Activated CD4-positive, alpha-beta memory T cell treated with anti-CD3 and anti-CD28 coated beads, Interleukin-2, amount 10 ng/mL, durations not matched to agents 7 days and 5 days (primary cell): ENCODE measurements at regions not wholly inside any gene's neighbourhood (a gene's known extent, or its start where the extent isn't known, plus 50 kb on each side); places are given as distances from the start of the nearest gene placed in this dataset.

Experiments
- CTCF ChIA-PET: fragments of 350-600 bp; sonication (Branson Sonifier 250); formaldehyde crosslinking; loops from one replicate; lab custom pipeline; 2021; ENCODE audit warnings: antibody characterized with exemption, inconsistent platforms; lab: Charles Lee
- POLR2A ChIA-PET: fragments of 350-600 bp; sonication (Branson Sonifier 250); formaldehyde crosslinking; loops from one replicate; lab custom pipeline; 2021; ENCODE audit warnings: antibody characterized with exemption; lab: Charles Lee
- DNase-seq: peaks from one replicate; pipeline ENCODE4 v3.0.0-alpha.2; 2020
- H3K27ac Mint-ChIP-seq: one replicate; pipeline ENCODE4 v1.8.0; 2021; ENCODE audit warnings: mild to moderate bottlenecking, mixed read lengths
- H3K27me3 Mint-ChIP-seq: one replicate; pipeline ENCODE4 v1.8.0; 2021; ENCODE audit warnings: mixed read lengths
- H3K36me3 Mint-ChIP-seq: one replicate; pipeline ENCODE4 v1.8.0; 2021; ENCODE audit warnings: low read depth, mixed read lengths
- H3K4me1 Mint-ChIP-seq: one replicate; pipeline ENCODE4 v1.8.0; 2021; ENCODE audit warnings: mixed read lengths
- H3K4me3 Mint-ChIP-seq: one replicate; pipeline ENCODE4 v1.8.0; 2021; ENCODE audit warnings: mild to moderate bottlenecking, mixed read lengths
- H3K9me3 Mint-ChIP-seq: one replicate; pipeline ENCODE4 v1.8.0; 2021; ENCODE audit warnings: mixed read lengths

DNA sequence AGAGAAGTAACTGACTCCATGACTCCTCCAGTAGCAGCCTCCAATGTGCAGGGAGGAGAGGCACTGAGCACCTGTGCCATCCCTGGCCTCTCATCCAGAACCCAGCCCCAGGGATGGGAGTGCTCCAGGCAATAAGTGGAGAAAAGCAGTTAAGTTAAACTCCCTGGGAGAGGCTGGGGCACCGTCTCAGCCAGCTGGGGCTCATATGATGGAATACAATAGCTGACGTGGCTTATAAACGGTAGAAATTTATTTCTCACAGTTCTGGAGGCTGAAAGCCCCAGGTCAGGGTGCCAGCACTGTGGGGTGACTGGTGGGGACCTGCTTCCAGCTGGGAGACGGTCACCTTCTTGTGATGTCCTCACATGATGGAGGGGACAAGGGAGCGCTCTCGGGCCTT, 94.7 kb downstream of the RAMP3 start:
- H3K27me3 Mint-ChIP-seq: peaks cover 21% of the 10 kb centered on the region
- CTCF ChIA-PET: no interaction called here
- no peak overlapping the region for H3K27ac Mint-ChIP-seq
- no peak overlapping the region for H3K4me3 Mint-ChIP-seq
- no peak for DNase-seq
- no peaks in the 10 kb centered on the region for H3K4me1 Mint-ChIP-seq
- POLR2A ChIA-PET: no interaction called here
- no peaks in the 10 kb centered on the region for H3K9me3 Mint-ChIP-seq
- H3K36me3 Mint-ChIP-seq: no peaks in the 10 kb centered on the region

DNA sequence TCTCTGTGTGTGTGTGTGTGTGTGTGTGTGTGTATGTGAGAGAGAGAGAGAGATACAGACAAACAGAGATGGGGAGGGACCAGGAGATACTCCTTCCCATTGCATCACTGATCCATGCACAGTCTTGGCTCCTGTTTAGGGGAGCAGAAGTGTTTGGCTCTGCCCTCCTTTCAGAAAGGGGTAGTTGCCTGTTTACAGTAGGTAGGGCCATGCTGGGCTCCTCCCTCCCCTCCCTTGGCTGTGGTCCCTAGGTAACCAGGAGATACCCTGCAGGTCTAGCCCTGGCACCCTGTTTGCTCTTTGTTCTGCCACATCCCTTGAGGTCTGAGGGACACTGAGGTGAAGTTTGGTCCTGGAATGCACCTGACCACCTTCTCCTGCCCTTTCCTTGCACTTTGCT, 95.3 kb downstream of the RAMP3 start:
- Mint-ChIP-seq H3K27me3 (peaks cover 21% of the 10 kb centered on the region), H3K27ac (no peak overlapping the region), H3K36me3 (no peaks in the 10 kb centered on the region), H3K9me3 (no peaks in the 10 kb centered on the region), H3K4me3 (no peak overlapping the region), H3K4me1 (no peaks in the 10 kb centered on the region)
- DNase-seq: no peak
- CTCF ChIA-PET: no interaction called here
- POLR2A ChIA-PET: no interaction called here

DNA sequence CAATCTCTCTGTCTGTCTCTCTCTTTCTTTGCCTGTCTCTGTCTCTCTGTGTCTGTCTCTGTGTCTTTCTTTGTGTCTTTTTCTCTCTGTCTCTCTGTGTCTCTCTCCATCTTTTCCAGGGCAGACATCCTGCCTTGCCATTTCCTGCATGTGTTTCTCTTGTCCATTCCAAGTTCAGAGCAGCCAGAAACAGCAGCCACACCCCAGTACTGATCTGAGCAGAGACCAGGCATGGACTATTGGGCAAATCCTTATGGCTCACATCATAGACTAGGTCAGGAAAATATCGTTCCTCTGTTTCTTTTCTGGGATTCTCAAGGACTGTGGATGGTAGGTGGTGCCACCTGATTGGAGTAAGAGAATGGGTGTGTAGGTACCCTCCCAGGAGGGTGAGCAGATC, 95.8 kb downstream of the RAMP3 start:
- peaks cover 21% of the 10 kb centered on the region for H3K27me3 Mint-ChIP-seq
- H3K4me1 Mint-ChIP-seq: no peaks in the 10 kb centered on the region
- H3K36me3 Mint-ChIP-seq: no peaks in the 10 kb centered on the region
- no peak for DNase-seq
- ChIA-PET POLR2A (no interaction called here), CTCF (no interaction called here)
- no peak overlapping the region for H3K4me3 Mint-ChIP-seq
- no peaks in the 10 kb centered on the region for H3K9me3 Mint-ChIP-seq
- no peak overlapping the region for H3K27ac Mint-ChIP-seq

DNA sequence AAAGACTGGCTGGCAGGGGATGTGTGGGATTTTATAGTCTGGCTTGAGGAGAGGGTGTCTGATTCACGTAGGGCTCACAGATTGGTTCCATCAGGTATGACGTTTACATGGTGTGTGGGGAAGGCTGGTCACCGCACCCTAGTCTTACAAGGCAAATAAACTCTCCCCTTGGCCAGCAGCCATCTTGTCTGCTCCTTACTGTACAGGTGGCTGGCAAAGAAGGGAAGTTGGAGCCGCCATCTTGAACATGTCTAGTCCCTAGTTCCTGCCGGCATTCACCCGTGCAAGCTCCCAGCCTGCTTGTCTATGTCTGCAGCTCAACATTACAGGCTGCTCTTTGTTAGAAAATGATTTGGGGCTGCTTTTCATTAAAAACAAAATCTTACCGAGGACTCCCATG, 97.6 kb downstream of the RAMP3 start:
- no peak overlapping the region for H3K27ac Mint-ChIP-seq
- no peak for DNase-seq
- H3K4me3 Mint-ChIP-seq: no peak overlapping the region
- no peaks in the 10 kb centered on the region for H3K9me3 Mint-ChIP-seq
- H3K4me1 Mint-ChIP-seq: peaks cover 6% of the 10 kb centered on the region
- ChIA-PET CTCF (interaction anchor here (2.0 kb wide), 1 partner anchor 101 kb away, joined by 4 read pairs; no protein-coding TSS in a partner anchor), POLR2A (no interaction called here)
- H3K36me3 Mint-ChIP-seq: no peaks in the 10 kb centered on the region
- H3K27me3 Mint-ChIP-seq: peaks cover 15% of the 10 kb centered on the region

DNA sequence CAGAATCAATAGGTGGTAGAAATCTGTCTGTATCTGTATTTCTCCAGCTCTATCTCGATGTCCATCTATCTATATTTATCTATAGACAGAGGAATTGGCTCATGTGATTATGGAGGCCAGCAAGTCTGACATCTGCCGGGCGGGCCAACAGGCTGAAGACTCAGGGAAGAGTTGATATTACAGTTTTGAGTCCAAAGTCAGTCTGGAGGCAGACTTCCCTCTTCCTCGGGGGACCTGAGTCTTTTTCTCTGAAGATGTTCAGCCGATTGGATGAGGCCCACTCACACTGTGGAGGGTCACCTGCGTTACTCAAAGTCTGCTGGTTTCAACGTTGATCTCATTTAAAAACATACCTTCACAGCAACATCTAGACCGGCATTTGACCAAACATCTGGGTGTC, 98.7 kb downstream of the RAMP3 start:
- peaks cover 6% of the 10 kb centered on the region for H3K4me1 Mint-ChIP-seq
- ChIA-PET POLR2A (no interaction called here), CTCF (interaction anchor here (2.0 kb wide), 1 partner anchor 102 kb away, joined by 4 read pairs; no protein-coding TSS in a partner anchor)
- no peaks in the 10 kb centered on the region for H3K9me3 Mint-ChIP-seq
- no peak overlapping the region for H3K4me3 Mint-ChIP-seq
- no peak for DNase-seq
- peaks cover 15% of the 10 kb centered on the region for H3K27me3 Mint-ChIP-seq
- no peak overlapping the region for H3K27ac Mint-ChIP-seq
- no peaks in the 10 kb centered on the region for H3K36me3 Mint-ChIP-seq

DNA sequence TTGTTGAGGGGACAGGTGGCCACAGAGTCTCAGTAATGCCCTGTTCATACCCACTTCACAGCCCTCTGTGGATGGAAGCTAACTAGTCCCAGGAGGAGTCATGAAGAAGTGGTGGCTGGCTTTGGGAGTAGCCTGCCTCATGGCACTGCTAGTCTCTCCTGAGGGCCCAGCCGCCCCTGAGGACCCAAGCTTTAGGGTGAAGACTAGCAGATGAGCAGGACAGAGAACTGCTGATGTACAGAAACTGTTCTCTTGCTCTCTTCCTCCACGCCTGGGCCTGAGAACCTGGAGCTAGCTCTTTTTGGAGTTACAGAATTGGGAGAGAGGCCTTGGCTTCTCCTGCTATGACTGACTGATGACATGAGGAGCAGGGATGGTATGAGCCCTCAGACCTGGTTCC, 99.2 kb downstream of the RAMP3 start:
- ChIA-PET POLR2A (no interaction called here), CTCF (interaction anchor here (2.0 kb wide), 1 partner anchor 103 kb away, joined by 4 read pairs; no protein-coding TSS in a partner anchor)
- H3K27me3 Mint-ChIP-seq: peaks cover 17% of the 10 kb centered on the region
- H3K27ac Mint-ChIP-seq: no peak overlapping the region
- H3K9me3 Mint-ChIP-seq: no peaks in the 10 kb centered on the region
- no peak for DNase-seq
- peaks cover 6% of the 10 kb centered on the region for H3K4me1 Mint-ChIP-seq
- H3K36me3 Mint-ChIP-seq: no peaks in the 10 kb centered on the region
- no peak overlapping the region for H3K4me3 Mint-ChIP-seq

DNA sequence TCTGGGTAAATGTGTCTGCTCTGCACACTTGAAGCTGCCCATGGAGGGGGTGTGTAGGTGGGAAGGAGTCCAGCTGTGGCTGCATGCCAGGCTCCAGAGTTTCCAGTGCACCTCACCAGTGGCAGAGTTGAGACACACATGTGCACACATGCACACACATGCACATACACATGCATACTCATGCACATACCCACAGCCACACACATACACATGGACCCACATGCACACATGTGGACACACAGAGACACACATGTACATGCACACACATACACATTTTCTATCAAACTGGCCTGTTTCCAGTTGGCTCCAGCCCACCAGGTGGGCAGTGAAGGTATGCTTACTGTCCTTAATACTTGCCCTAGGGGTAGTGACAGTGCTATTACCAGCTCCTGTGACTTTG, 99.7 kb downstream of the RAMP3 start:
- peaks cover 19% of the 10 kb centered on the region for H3K27me3 Mint-ChIP-seq
- DNase-seq: no peak
- peaks cover 6% of the 10 kb centered on the region for H3K4me1 Mint-ChIP-seq
- H3K27ac Mint-ChIP-seq: no peak overlapping the region
- ChIA-PET POLR2A (no interaction called here), CTCF (interaction anchor here (2.0 kb wide), 1 partner anchor 103 kb away, joined by 4 read pairs; no protein-coding TSS in a partner anchor)
- no peak overlapping the region for H3K4me3 Mint-ChIP-seq
- no peaks in the 10 kb centered on the region for H3K9me3 Mint-ChIP-seq
- no peaks in the 10 kb centered on the region for H3K36me3 Mint-ChIP-seq

GRCh38 chr7:45258533-45259226, 101.1 kb downstream of the RAMP3 start:
- Mint-ChIP-seq H3K36me3 (no peaks in the 10 kb centered on the region), H3K4me3 (no peak overlapping the region), H3K4me1 (peaks cover 6% of the 10 kb centered on the region), H3K27ac (no peak overlapping the region), H3K27me3 (peaks cover 10% of the 10 kb centered on the region), H3K9me3 (no peaks in the 10 kb centered on the region)
- ChIA-PET CTCF (interaction anchor here (1.1 to 4.4 kb wide), 6 partner anchors 8 to 105 kb away, joined by 3 to 46 read pairs (median 6); no protein-coding TSS in a partner anchor), POLR2A (interaction anchor here (0.9 kb wide), 1 partner anchor 53 kb away, joined by 3 read pairs; no protein-coding TSS in a partner anchor)
- DNase-seq: no peak

GRCh38 chr7:45259227-45259596, 101.6 kb downstream of the RAMP3 start:
- peaks cover 6% of the 10 kb centered on the region for H3K4me1 Mint-ChIP-seq
- H3K27ac Mint-ChIP-seq: no peak overlapping the region
- CTCF ChIA-PET: interaction anchor here (0.6 to 4.4 kb wide), 10 partner anchors 9 to 106 kb away, joined by 3 to 46 read pairs (median 4); no protein-coding TSS in a partner anchor
- H3K4me3 Mint-ChIP-seq: no peak overlapping the region
- no peak for DNase-seq
- no peaks in the 10 kb centered on the region for H3K9me3 Mint-ChIP-seq
- no peaks in the 10 kb centered on the region for H3K36me3 Mint-ChIP-seq
- POLR2A ChIA-PET: interaction anchor here (0.9 kb wide), 1 partner anchor 53 kb away, joined by 3 read pairs; no protein-coding TSS in a partner anchor
- H3K27me3 Mint-ChIP-seq: peaks cover 10% of the 10 kb centered on the region

DNA sequence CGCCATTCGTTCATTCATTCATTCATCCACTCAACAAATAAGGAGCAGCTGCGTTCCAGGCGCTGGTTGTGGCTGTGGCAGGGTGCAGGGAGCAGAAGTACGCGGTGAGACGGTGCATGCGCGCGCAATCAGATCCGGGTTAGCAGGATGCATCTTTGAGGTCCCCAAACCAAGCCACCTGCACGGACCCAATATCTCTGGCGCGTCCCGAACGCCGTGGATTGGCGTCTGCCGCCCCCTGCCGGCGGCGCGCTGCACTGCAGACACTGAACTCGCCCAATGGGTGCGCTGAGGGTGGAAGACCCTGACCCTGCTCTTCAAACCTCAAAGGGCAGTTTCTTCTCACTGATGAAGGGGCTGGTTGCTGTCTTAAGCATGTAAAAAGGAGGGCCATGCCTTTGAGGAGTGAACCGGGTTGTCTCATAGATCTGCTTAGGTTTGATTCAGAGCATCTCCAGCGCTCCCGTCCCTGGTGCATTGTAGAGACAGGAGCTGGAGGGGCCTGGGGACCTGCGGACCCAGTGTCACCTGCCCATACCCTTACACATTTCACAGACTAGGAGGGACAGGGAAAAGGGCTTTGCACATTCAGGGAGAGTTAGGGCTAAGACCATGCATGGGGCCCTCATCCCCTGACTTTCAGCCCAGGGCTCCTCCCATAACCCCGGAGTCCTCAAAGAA, 102.5 kb downstream of the RAMP3 start:
- Mint-ChIP-seq H3K9me3 (no peaks in the 10 kb centered on the region), H3K36me3 (no peaks in the 10 kb centered on the region), H3K27ac (no peak overlapping the region), H3K27me3 (peaks cover 14% of the 10 kb centered on the region), H3K4me1 (peaks cover 6% of the 10 kb centered on the region), H3K4me3 (no peak overlapping the region)
- peak; percentile 75 for DNase-seq
- CTCF ChIA-PET: interaction anchor here (0.6 to 4.4 kb wide), 12 partner anchors 9 to 106 kb away, joined by 3 to 46 read pairs (median 4); no protein-coding TSS in a partner anchor
- POLR2A ChIA-PET: no interaction called here

- no peak overlapping the region for H3K4me3 Mint-ChIP-seq
- POLR2A ChIA-PET: no interaction called here
- H3K27ac Mint-ChIP-seq: no peak overlapping the region
- no peaks in the 10 kb centered on the region for H3K9me3 Mint-ChIP-seq
- CTCF ChIA-PET: no interaction called here
- DNase-seq: no peak
- H3K4me1 Mint-ChIP-seq: no peaks in the 10 kb centered on the region
- H3K27me3 Mint-ChIP-seq: peaks cover 29% of the 10 kb centered on the region
- no peaks in the 10 kb centered on the region for H3K36me3 Mint-ChIP-seq
These were observed 109.7 kb downstream of the RAMP3 start for GRCh38 chr7:45267262-45267661.

DNA sequence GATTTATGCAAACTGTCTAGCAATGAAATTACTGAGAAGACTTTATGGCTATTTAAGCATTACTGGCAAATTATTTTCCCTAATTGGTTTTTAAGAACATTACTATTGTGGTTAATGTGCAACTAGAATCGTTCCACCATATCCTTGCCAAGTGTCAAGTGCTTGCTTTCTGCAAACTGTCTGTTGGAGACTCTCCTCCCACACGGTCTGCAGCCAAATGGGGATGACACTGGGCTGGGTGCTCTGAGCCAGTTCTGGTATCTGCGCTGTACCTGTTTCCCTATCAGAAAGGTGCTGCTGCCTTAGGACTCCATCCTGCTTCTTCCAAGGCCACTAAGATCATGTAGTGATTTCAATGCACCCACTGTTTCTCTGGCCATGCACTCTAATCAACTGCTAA, 110.4 kb downstream of the RAMP3 start:
- CTCF ChIA-PET: no interaction called here
- H3K4me3 Mint-ChIP-seq: no peak overlapping the region
- H3K36me3 Mint-ChIP-seq: no peaks in the 10 kb centered on the region
- no peak for DNase-seq
- H3K4me1 Mint-ChIP-seq: no peaks in the 10 kb centered on the region
- H3K9me3 Mint-ChIP-seq: peaks cover 2% of the 10 kb centered on the region
- peaks cover 29% of the 10 kb centered on the region for H3K27me3 Mint-ChIP-seq
- POLR2A ChIA-PET: no interaction called here
- no peak overlapping the region for H3K27ac Mint-ChIP-seq

- CTCF ChIA-PET: no interaction called here
- Mint-ChIP-seq H3K27ac (no peak overlapping the region), H3K4me3 (no peak overlapping the region), H3K36me3 (no peaks in the 10 kb centered on the region), H3K9me3 (peaks cover 2% of the 10 kb centered on the region), H3K4me1 (no peaks in the 10 kb centered on the region), H3K27me3 (peaks cover 30% of the 10 kb centered on the region)
- POLR2A ChIA-PET: no interaction called here
- DNase-seq: no peak
These were observed 111.6 kb downstream of the RAMP3 start for GRCh38 chr7:45269192-45269591.
